ENCODE measurements at regions not wholly inside any gene's neighbourhood (a gene's known extent, or its start where the extent isn't known, plus 50 kb on each side); places are given as distances from the start of the nearest gene placed in this dataset.

DNA sequence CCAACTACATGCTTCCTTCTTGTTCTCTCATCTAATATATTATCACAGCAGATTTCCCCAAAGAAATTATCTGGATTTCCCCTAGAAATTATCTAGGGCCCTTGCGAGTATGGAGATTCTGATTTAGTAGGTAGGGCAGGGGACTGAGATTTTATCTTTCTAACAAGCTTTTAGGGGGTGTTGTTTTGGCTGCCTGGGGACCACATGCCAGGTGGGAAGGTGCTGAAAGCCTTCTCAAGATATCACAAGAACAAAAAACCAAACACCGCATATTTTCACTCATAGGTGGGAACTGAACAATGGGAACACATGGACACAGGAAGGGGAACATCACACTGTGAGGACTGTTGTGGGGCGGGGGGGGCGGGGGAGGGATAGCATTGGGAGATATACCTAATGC is 146.5 kb upstream of the CDH10 start:
- Histone ChIP-seq H3K4me1 (ENCODE audit: control insufficient read depth in 2 of 2, insufficient read depth in 2 of 2, low read length in 2 of 2) (no peaks in the 10 kb centered on the region), H3K9me3 (ENCODE audit: control insufficient read depth in 2 of 2, low read length in 2 of 2) (peaks cover 0 to 2% of the 10 kb centered on the region in 2 donors), H3K4me3 (ENCODE audit: low read length in 2 of 2) (no peak overlapping the region), H3K9ac (ENCODE audit: low read depth in 1 of 2, low read length in 2 of 2) (no peak overlapping the region), H3K27ac (ENCODE audit: low read depth in 2 of 2, low read length in 2 of 2) (no peak overlapping the region), H3K36me3 (ENCODE audit: control insufficient read depth in 2 of 2, insufficient read depth in 2 of 2, low read length in 2 of 2) (no peaks in the 10 kb centered on the region), H3K27me3 (ENCODE audit: control insufficient read depth in 2 of 2, insufficient read depth in 2 of 2, low read length in 2 of 2) (no peaks in the 10 kb centered on the region)

DNA sequence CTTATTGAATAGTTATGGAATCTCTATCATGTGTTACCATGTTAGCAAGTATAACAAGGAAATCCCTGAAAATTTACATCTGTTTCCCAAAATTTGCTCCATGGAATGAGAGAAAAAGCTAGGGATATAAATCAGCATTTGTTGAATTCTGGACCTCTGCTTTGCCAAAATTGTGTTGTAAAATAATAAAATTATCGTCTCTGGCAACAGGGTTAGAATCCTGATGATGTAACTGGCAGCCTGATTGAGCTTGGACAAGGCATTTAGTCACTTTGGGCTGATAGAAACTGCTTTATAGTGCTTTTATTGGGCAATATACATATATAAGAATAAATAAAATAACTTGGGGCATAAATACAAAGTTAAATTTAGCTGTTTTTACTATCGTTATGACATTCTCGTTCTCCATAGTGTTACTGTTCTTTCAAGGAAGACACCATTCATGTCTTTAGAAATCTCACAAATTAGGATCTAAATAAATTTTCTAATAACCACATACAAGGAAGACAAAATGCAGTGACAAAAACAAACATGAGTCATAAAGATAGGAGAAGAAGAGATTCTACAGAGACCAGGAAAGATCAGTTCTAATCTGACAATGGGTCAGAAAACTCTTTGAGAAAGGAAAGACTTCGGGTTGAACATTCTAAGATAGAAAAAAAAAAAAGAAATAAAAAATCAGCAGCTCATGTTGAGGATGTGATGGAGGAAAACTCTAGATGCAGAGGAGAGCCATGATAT is 145.0 kb upstream of the CDH10 start:
- no peak overlapping the region for H3K9ac ChIP-seq (ENCODE audit: low read depth in 1 of 2, low read length in 2 of 2)
- H3K4me3 ChIP-seq (ENCODE audit: low read length in 2 of 2) = no peak overlapping the region
- H3K4me1 ChIP-seq (ENCODE audit: control insufficient read depth in 2 of 2, insufficient read depth in 2 of 2, low read length in 2 of 2) = no peaks in the 10 kb centered on the region
- no peaks in the 10 kb centered on the region for H3K27me3 ChIP-seq (ENCODE audit: control insufficient read depth in 2 of 2, insufficient read depth in 2 of 2, low read length in 2 of 2)
- peaks cover 0 to 2% of the 10 kb centered on the region in 2 donors for H3K9me3 ChIP-seq (ENCODE audit: control insufficient read depth in 2 of 2, low read length in 2 of 2)
- no peaks in the 10 kb centered on the region for H3K36me3 ChIP-seq (ENCODE audit: control insufficient read depth in 2 of 2, insufficient read depth in 2 of 2, low read length in 2 of 2)
- no peak overlapping the region for H3K27ac ChIP-seq (ENCODE audit: low read depth in 2 of 2, low read length in 2 of 2)

DNA sequence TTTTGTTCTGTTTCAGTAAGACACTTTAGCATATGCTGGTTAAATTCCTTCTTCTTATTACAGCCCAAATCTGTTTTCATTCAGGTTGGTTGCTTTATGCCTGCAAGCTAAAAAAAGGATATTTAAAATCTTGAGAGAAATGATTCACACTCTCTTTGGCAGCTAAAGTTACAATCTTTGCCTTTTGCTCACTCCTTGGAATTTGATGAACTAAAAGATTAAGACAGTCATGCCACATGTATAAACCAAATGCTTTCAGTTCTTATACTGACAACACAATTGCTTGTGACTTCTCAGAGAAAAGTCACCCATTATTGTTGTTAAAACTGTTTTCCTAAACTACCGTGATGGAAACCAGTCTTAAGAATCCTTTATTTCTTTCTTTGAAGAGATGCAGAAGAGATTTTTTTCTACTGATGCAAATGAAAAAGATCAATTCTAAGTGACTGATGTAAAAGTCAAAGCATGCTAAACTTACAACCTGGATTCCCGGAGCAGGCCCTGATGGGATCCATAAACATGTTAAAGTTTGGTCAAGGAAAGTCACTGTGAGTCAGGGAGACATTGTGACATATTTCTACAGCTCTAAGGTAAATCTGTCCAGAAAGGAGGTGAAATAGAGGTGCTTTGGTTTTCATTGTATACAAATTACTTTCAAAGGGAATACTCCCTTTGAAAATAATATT is 144.2 kb upstream of the CDH10 start:
- no peak overlapping the region for H3K4me3 ChIP-seq (ENCODE audit: low read length in 2 of 2)
- peaks cover 0 to 2% of the 10 kb centered on the region in 2 donors for H3K9me3 ChIP-seq (ENCODE audit: control insufficient read depth in 2 of 2, low read length in 2 of 2)
- H3K27me3 ChIP-seq (ENCODE audit: control insufficient read depth in 2 of 2, insufficient read depth in 2 of 2, low read length in 2 of 2) = no peaks in the 10 kb centered on the region
- no peak overlapping the region for H3K9ac ChIP-seq (ENCODE audit: low read depth in 1 of 2, low read length in 2 of 2)
- no peak overlapping the region for H3K27ac ChIP-seq (ENCODE audit: low read depth in 2 of 2, low read length in 2 of 2)
- no peaks in the 10 kb centered on the region for H3K4me1 ChIP-seq (ENCODE audit: control insufficient read depth in 2 of 2, insufficient read depth in 2 of 2, low read length in 2 of 2)
- no peaks in the 10 kb centered on the region for H3K36me3 ChIP-seq (ENCODE audit: control insufficient read depth in 2 of 2, insufficient read depth in 2 of 2, low read length in 2 of 2)

DNA sequence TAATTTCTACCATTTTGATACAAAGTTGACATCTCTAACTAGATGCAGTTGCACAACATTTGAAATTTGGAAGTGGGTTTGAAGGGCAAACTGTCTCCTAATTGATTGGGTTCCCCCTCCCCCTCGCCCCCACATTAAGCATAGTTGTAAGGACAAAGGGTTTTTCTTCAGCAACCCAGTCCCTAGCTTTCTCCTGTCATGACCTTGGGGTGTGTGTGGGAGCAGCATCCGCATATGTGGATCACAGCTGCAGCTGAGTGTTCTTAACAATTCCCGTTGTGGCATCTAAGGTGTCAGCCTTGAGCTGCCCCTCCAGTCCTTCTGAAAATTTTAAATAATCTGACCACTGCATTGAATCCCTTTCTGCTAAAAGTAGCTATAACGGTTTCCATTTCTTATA is 141.3 kb upstream of the CDH10 start:
- Histone ChIP-seq H3K27me3 (ENCODE audit: control insufficient read depth in 2 of 2, insufficient read depth in 2 of 2, low read length in 2 of 2) (no peaks in the 10 kb centered on the region), H3K27ac (ENCODE audit: low read depth in 2 of 2, low read length in 2 of 2) (no peak overlapping the region), H3K4me1 (ENCODE audit: control insufficient read depth in 2 of 2, insufficient read depth in 2 of 2, low read length in 2 of 2) (no peaks in the 10 kb centered on the region), H3K36me3 (ENCODE audit: control insufficient read depth in 2 of 2, insufficient read depth in 2 of 2, low read length in 2 of 2) (no peaks in the 10 kb centered on the region), H3K9ac (ENCODE audit: low read depth in 1 of 2, low read length in 2 of 2) (no peak overlapping the region), H3K4me3 (ENCODE audit: low read length in 2 of 2) (no peak overlapping the region), H3K9me3 (ENCODE audit: control insufficient read depth in 2 of 2, low read length in 2 of 2) (peaks cover 0 to 4% of the 10 kb centered on the region in 2 donors)

DNA sequence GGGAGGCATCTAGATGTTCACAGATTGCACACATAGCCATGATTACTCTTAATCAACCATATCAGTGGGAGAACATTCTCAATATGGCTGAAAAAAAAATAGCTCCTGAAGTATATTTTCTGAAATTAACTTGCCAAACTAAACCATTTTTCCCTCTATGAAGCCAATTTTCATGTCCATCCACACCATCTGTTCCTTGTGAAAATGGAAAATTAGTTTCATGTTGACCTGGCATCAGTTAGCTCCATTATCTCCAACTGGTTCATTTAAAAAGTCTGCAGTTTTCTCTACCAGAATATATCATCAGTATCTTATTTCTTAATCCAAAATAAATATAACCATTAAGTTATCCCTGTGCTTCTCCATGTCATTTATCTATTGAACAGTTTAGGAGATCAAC is 138.8 kb upstream of the CDH10 start:
- Histone ChIP-seq H3K27me3 (ENCODE audit: control insufficient read depth in 2 of 2, insufficient read depth in 2 of 2, low read length in 2 of 2) (no peaks in the 10 kb centered on the region), H3K27ac (ENCODE audit: low read depth in 2 of 2, low read length in 2 of 2) (no peak overlapping the region), H3K36me3 (ENCODE audit: control insufficient read depth in 2 of 2, insufficient read depth in 2 of 2, low read length in 2 of 2) (no peaks in the 10 kb centered on the region), H3K4me1 (ENCODE audit: control insufficient read depth in 2 of 2, insufficient read depth in 2 of 2, low read length in 2 of 2) (no peaks in the 10 kb centered on the region), H3K4me3 (ENCODE audit: low read length in 2 of 2) (no peak overlapping the region), H3K9me3 (ENCODE audit: control insufficient read depth in 2 of 2, low read length in 2 of 2) (peaks cover 0 to 4% of the 10 kb centered on the region in 2 donors), H3K9ac (ENCODE audit: low read depth in 1 of 2, low read length in 2 of 2) (no peak overlapping the region)

DNA sequence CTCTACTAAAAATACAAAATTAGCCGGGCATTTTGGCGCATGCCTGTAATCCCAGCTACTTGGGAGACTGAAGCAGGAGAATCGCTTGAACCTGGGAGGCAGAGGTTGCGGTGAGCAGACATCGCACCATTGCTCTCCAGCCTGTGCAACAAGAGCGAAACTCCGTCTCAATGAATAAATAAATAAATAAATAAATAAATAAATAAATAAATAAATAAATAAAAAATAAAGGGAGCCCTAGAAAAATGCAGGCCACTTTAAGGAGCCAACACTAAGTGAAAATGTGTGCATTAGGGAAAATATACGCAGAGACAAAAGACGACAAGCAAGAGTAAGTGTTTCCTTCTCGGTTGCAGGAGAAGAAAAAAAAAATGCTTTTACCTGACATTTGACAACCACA is 132.6 kb upstream of the CDH10 start:
- no peaks in the 10 kb centered on the region for H3K4me1 ChIP-seq (ENCODE audit: control insufficient read depth in 2 of 2, insufficient read depth in 2 of 2, low read length in 2 of 2)

DNA sequence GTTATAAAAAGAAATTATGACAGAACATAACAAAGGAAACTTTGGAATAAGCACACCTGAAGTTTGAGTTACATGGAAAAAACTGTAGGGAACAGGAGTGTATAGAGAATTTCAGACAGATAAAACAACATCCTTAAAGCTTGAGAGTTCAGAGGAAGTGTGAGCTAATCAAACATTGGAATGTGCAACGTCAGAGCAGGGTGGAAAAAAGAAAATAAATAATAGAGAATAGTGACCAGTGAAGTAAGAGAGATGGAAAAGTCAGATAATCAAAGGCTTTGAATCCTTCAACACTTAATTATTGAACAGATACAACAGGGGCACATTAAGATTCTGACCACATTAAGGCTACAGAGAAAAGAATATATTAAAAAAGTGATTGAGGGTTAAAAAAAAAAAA is 128.5 kb upstream of the CDH10 start:
- no peaks in the 10 kb centered on the region for H3K36me3 ChIP-seq (ENCODE audit: control insufficient read depth in 2 of 2, insufficient read depth in 2 of 2, low read length in 2 of 2)
- peaks cover 0 to 9% of the 10 kb centered on the region in 2 donors for H3K9me3 ChIP-seq (ENCODE audit: control insufficient read depth in 2 of 2, low read length in 2 of 2)
- H3K4me3 ChIP-seq (ENCODE audit: low read length in 2 of 2) = no peak overlapping the region
- no peaks in the 10 kb centered on the region for H3K4me1 ChIP-seq (ENCODE audit: control insufficient read depth in 2 of 2, insufficient read depth in 2 of 2, low read length in 2 of 2)
- no peak overlapping the region for H3K9ac ChIP-seq (ENCODE audit: low read depth in 1 of 2, low read length in 2 of 2)
- no peaks in the 10 kb centered on the region for H3K27me3 ChIP-seq (ENCODE audit: control insufficient read depth in 2 of 2, insufficient read depth in 2 of 2, low read length in 2 of 2)
- no peak overlapping the region for H3K27ac ChIP-seq (ENCODE audit: low read depth in 2 of 2, low read length in 2 of 2)

More for the DNA sequence above, 132.6 kb upstream of the CDH10 start:
- H3K36me3 ChIP-seq (ENCODE audit: control insufficient read depth in 2 of 2, insufficient read depth in 2 of 2, low read length in 2 of 2) = no peaks in the 10 kb centered on the region
- peaks cover 0 to 4% of the 10 kb centered on the region in 2 donors for H3K9me3 ChIP-seq (ENCODE audit: control insufficient read depth in 2 of 2, low read length in 2 of 2)
- no peak overlapping the region for H3K4me3 ChIP-seq (ENCODE audit: low read length in 2 of 2)
- H3K27me3 ChIP-seq (ENCODE audit: control insufficient read depth in 2 of 2, insufficient read depth in 2 of 2, low read length in 2 of 2) = no peaks in the 10 kb centered on the region
- H3K27ac ChIP-seq (ENCODE audit: low read depth in 2 of 2, low read length in 2 of 2) = no peak overlapping the region
- H3K9ac ChIP-seq (ENCODE audit: low read depth in 1 of 2, low read length in 2 of 2) = no peak overlapping the region

DNA sequence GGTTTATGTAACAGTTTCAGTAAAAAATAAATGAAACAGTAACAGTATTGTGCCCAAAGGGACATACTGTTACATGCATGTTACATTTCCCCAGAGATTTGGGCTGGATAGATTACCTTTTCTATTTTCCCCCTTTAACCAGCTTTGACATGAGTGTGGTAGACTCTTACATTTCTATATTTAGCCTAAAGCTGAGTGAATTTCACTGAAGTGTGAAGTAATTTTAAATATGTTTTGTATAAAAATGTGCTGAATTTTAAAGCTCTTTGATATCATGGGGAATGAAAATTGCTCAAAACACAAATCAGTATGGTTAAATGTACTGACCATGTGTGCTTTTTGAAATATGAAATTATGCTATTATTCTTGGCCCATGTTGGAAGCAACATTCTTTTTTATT is 122.3 kb upstream of the CDH10 start:
- no peaks in the 10 kb centered on the region for H3K27me3 ChIP-seq (ENCODE audit: control insufficient read depth in 2 of 2, insufficient read depth in 2 of 2, low read length in 2 of 2)
- H3K4me1 ChIP-seq (ENCODE audit: control insufficient read depth in 2 of 2, insufficient read depth in 2 of 2, low read length in 2 of 2) = no peaks in the 10 kb centered on the region
- H3K27ac ChIP-seq (ENCODE audit: low read depth in 2 of 2, low read length in 2 of 2) = no peak overlapping the region
- H3K9ac ChIP-seq (ENCODE audit: low read depth in 1 of 2, low read length in 2 of 2) = no peak overlapping the region
- H3K9me3 ChIP-seq (ENCODE audit: control insufficient read depth in 2 of 2, low read length in 2 of 2) = peaks cover 9% of the 10 kb centered on the region in 2 donors
- H3K36me3 ChIP-seq (ENCODE audit: control insufficient read depth in 2 of 2, insufficient read depth in 2 of 2, low read length in 2 of 2) = no peaks in the 10 kb centered on the region
- no peak overlapping the region for H3K4me3 ChIP-seq (ENCODE audit: low read length in 2 of 2)

DNA sequence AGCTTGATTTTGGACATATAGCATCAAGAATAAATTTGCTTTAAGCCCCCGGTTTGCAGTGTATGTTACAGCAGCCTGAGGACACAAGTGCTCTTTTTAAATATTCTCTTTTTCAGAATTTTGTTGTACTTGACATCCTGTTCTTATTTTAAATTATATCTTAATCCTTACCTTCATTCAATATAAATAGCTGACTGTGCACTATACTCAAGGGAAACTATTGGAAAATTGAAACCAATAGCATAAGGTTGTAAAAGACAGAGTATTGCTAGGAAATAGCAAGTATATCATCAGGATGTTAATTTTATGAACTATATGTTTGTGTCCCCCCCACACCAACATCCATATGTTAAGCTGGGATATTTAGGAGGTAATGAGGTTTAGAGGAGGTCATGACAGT is 120.4 kb upstream of the CDH10 start:
- no peaks in the 10 kb centered on the region for H3K27me3 ChIP-seq (ENCODE audit: control insufficient read depth in 2 of 2, insufficient read depth in 2 of 2, low read length in 2 of 2)
- H3K9me3 ChIP-seq (ENCODE audit: control insufficient read depth in 2 of 2, low read length in 2 of 2) = peaks cover under 1 to 10% of the 10 kb centered on the region in 2 donors
- no peaks in the 10 kb centered on the region for H3K4me1 ChIP-seq (ENCODE audit: control insufficient read depth in 2 of 2, insufficient read depth in 2 of 2, low read length in 2 of 2)
- no peak overlapping the region for H3K27ac ChIP-seq (ENCODE audit: low read depth in 2 of 2, low read length in 2 of 2)
- H3K4me3 ChIP-seq (ENCODE audit: low read length in 2 of 2) = no peak overlapping the region
- no peak overlapping the region for H3K9ac ChIP-seq (ENCODE audit: low read depth in 1 of 2, low read length in 2 of 2)
- no peaks in the 10 kb centered on the region for H3K36me3 ChIP-seq (ENCODE audit: control insufficient read depth in 2 of 2, insufficient read depth in 2 of 2, low read length in 2 of 2)

DNA sequence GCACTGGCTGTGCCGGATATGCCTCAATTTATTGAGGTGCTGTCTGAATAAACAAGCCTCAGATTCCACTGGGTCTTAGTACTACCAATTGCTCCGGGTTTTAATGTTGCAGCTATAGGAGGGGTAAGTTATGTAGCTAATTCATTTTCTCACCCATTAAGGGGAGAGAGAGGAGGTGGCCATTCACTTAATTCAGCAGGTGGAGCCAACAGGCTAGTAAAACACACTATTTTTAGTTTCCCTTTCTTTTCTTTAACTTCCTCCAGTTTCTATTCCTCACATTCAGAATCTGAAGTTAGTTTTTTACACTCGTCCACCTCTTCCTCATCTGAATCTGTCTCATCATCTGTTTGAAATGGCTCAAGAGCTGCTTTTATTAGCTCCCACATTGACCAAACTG is 105.6 kb upstream of the CDH10 start:
- H3K27ac ChIP-seq (ENCODE audit: low read depth in 2 of 2, low read length in 2 of 2) = no peak overlapping the region
- no peaks in the 10 kb centered on the region for H3K4me1 ChIP-seq (ENCODE audit: control insufficient read depth in 2 of 2, insufficient read depth in 2 of 2, low read length in 2 of 2)

More for the DNA sequence above, 105.6 kb upstream of the CDH10 start:
- Histone ChIP-seq H3K27me3 (ENCODE audit: control insufficient read depth in 2 of 2, insufficient read depth in 2 of 2, low read length in 2 of 2) (no peaks in the 10 kb centered on the region), H3K9me3 (ENCODE audit: control insufficient read depth in 2 of 2, low read length in 2 of 2) (no peaks in the 10 kb centered on the region), H3K36me3 (ENCODE audit: control insufficient read depth in 2 of 2, insufficient read depth in 2 of 2, low read length in 2 of 2) (no peaks in the 10 kb centered on the region), H3K9ac (ENCODE audit: low read depth in 1 of 2, low read length in 2 of 2) (no peak overlapping the region), H3K4me3 (ENCODE audit: low read length in 2 of 2) (no peak overlapping the region)
